GM15510 (cell line): ENCODE measurements at regions not wholly inside any gene's neighbourhood (a gene's known extent, or its start where the extent isn't known, plus 50 kb on each side); places are given as distances from the start of the nearest gene placed in this dataset.

Experiments used
- POLR2A ChIP-seq: IDR thresholded peaks from 3 replicates; pipeline ENCODE4 v1.6.1; 2011; ENCODE audit warnings: borderline replicate concordance; ENCODE audit not compliant: insufficient read length; ENCODE audit errors: extremely low read depth

- TF ChIP-seq POLR2A: no peak
Observed at GRCh38 chr22:49146511-49146910, 681.2 kb downstream of the BRD1 start.

GRCh38 chr22:49143812-49144211, 683.9 kb downstream of the BRD1 start:
- no peak for TF ChIP-seq POLR2A

- no peak for TF ChIP-seq POLR2A
Observed at GRCh38 chr22:49142891-49143290, 684.8 kb downstream of the BRD1 start.

GRCh38 chr22:49142296-49142695, 685.4 kb downstream of the BRD1 start:
- no peak for TF ChIP-seq POLR2A

- TF ChIP-seq POLR2A: no peak
Observed at GRCh38 chr22:49141761-49142160, 685.9 kb downstream of the BRD1 start.

- no peak for TF ChIP-seq POLR2A
Observed at GRCh38 chr22:49140911-49141665, 686.6 kb downstream of the BRD1 start.

GRCh38 chr22:49139492-49140151, 688.1 kb downstream of the BRD1 start:
- no peak for TF ChIP-seq POLR2A

- no peak for TF ChIP-seq POLR2A
Observed at GRCh38 chr22:49138250-49138790, 689.4 kb downstream of the BRD1 start.

GRCh38 chr22:49137206-49137840, 690.4 kb downstream of the BRD1 start:
- no peak for TF ChIP-seq POLR2A

GRCh38 chr22:49136816-49137180, 690.9 kb downstream of the BRD1 start:
- no peak for TF ChIP-seq POLR2A

GRCh38 chr22:49136041-49136815, 691.4 kb downstream of the BRD1 start:
- no peak for TF ChIP-seq POLR2A

- TF ChIP-seq POLR2A: no peak
Observed at GRCh38 chr22:49134076-49134475, 693.6 kb downstream of the BRD1 start.

- no peak for TF ChIP-seq POLR2A
Observed at GRCh38 chr22:49133541-49133940, 694.1 kb downstream of the BRD1 start.

GRCh38 chr22:49132009-49132408, 695.7 kb downstream of the BRD1 start:
- no peak for TF ChIP-seq POLR2A

GRCh38 chr22:49129736-49130135, 697.9 kb downstream of the BRD1 start:
- TF ChIP-seq POLR2A: no peak
